PC-3 (cell line): ENCODE measurements at regions not wholly inside any gene's neighbourhood (a gene's known extent, or its start where the extent isn't known, plus 50 kb on each side); places are given as distances from the start of the nearest gene placed in this dataset.

Source experiments
- CTCF ChIP-seq: fragments of 300-600 bp; sonication (generic); conservative IDR thresholded peaks from 2 replicates; pipeline ENCODE4 v1.5.1; 2017; ENCODE audit warnings: antibody characterized with exemption, low read depth, mild to moderate bottlenecking, low read length
- EZH2 ChIP-seq: fragments of 300-600 bp; sonication (generic); IDR thresholded peaks from one replicate; pipeline ENCODE4 v1.6.1; 2017; ENCODE audit warnings: antibody characterized with exemption, mild to moderate bottlenecking, low read length; ENCODE audit not compliant: unreplicated experiment

- TF ChIP-seq CTCF (peak; percentile 57), EZH2 (no peak)
Measured at GRCh38 chr5:82885627-82886389, 191.4 kb downstream of the TMEM167A start.
